ENCODE measurements at regions not wholly inside any gene's neighbourhood (a gene's known extent, or its start where the extent isn't known, plus 50 kb on each side); places are given as distances from the start of the nearest gene placed in this dataset.

DNA sequence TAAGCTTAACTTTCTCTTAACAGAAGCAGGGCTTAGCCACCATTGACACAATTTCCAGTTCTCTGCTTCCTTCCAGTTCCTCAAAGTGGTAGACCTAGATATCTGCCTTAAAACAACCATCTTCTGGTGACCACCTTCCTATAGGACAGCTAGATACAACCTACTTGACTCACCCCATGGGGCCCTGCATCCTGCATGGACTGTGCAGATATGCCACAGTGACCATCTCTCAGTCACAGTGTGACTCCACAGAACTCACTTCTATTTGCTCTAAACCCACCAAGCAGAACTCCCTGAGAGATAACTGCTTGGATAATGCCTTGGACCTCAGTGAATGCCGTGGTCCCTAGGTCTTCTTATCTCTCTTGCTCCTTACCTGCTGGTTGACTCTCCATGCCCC lies 621.6 kb downstream of the IQCM start:
- CTCF ChIA-PET: no interaction called here
- Histone ChIP-seq H3K36me3 (ENCODE audit: control insufficient read depth in 2 of 2, insufficient read depth in 1 of 2, low read length in 2 of 2) (no peaks in the 10 kb centered on the region), H3K27ac (ENCODE audit: extremely low read depth, low read depth, low read length) (no peak overlapping the region), H3K9me3 (ENCODE audit: control insufficient read depth, insufficient read depth, low read depth, low read length) (no peaks in the 10 kb centered on the region), H3K4me3 (ENCODE audit: low read depth, low read length) (no peak overlapping the region), H3K4me1 (ENCODE audit: control insufficient read depth, insufficient read depth, low read length) (no peaks in the 10 kb centered on the region)
- no peak for TF ChIP-seq ZNF248 (tag by site-specific recombination; IDR thresholded peaks at IDR 0.05)
- TF ChIP-seq ZNF624 (tag by site-specific recombination; IDR thresholded peaks at IDR 0.05): no peak
- TF ChIP-seq ZNF239 (tag by site-specific recombination; IDR thresholded peaks at IDR 0.05): no peak
- TF ChIP-seq ZNF202 (tag by site-specific recombination; IDR thresholded peaks at IDR 0.05; ENCODE audit: borderline replicate concordance): no peak
- no peak for TF ChIP-seq KLF9 (tag by site-specific recombination; IDR thresholded peaks at IDR 0.05; ENCODE audit: low read depth)
- TF ChIP-seq ZFP41 (tag by site-specific recombination; IDR thresholded peaks at IDR 0.05; ENCODE audit: borderline replicate concordance): no peak
- TF ChIP-seq, protein P1, sequence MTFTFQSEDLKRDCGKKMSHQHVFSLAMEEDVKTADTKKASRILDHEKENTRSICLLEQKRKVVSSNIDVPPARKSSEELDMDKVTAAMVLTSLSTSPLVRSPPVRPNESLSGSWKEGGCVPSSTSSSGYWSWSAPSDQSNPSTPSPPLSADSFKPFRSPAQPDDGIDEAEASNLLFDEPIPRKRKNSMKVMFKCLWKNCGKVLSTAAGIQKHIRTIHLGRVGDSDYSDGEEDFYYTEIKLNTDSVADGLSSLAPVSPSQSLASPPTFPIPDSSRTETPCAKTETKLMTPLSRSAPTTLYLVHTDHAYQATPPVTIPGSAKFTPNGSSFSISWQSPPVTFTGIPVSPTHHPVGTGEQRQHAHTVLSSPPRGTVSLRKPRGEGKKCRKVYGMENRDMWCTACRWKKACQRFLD (tag by site-specific recombination; IDR thresholded peaks at IDR 0.05): no peak
- TF ChIP-seq GLIS2 (tag by site-specific recombination; IDR thresholded peaks at IDR 0.05): no peak
- TF ChIP-seq ZNF221 (tag by site-specific recombination; IDR thresholded peaks at IDR 0.05; ENCODE audit: borderline replicate concordance): no peak
- TF ChIP-seq, protein P2, sequence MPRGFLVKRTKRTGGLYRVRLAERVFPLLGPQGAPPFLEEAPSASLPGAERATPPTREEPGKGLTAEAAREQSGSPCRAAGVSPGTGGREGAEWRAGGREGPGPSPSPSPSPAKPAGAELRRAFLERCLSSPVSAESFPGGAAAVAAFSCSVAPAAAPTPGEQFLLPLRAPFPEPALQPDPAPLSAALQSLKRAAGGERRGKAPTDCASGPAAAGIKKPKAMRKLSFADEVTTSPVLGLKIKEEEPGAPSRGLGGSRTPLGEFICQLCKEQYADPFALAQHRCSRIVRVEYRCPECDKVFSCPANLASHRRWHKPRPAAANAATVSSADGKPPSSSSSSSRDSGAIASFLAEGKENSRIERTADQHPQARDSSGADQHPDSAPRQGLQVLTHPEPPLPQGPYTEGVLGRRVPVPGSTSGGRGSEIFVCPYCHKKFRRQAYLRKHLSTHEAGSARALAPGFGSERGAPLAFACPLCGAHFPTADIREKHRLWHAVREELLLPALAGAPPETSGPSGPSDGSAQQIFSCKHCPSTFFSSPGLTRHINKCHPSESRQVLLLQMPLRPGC (tag by site-specific recombination; IDR thresholded peaks at IDR 0.05): no peak
- POLR2A ChIA-PET: no interaction called here

DNA sequence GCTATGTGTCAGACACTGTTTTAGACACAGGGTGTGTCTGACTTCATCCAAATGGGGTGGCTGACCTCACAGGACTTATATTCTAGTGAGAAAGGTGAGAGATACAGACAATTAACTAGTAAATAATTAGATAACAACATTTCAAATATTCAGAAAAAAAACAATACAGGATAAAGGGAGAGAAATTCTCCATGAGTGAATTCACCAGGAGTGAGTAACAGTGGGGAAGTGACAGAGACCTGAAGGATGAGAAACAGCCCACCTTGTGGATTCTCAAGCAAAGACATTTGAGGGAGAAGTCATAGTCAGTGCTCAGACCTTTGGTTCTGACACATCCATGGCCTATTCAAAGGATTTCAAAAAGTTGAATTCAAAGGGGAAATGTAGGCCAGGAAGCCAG lies 627.9 kb downstream of the IQCM start:
- Histone ChIP-seq H3K4me3 (ENCODE audit: low read depth, low read length) (no peak overlapping the region), H3K4me1 (ENCODE audit: control insufficient read depth, insufficient read depth, low read length) (no peaks in the 10 kb centered on the region), H3K36me3 (ENCODE audit: control insufficient read depth in 2 of 2, insufficient read depth in 1 of 2, low read length in 2 of 2) (no peaks in the 10 kb centered on the region), H3K9me3 (ENCODE audit: control insufficient read depth, insufficient read depth, low read depth, low read length) (no peaks in the 10 kb centered on the region), H3K27ac (ENCODE audit: extremely low read depth, low read depth, low read length) (no peak overlapping the region)
- POLR2A ChIA-PET: no interaction called here
- CTCF ChIA-PET: no interaction called here
- no peak for TF ChIP-seq BCL11B (tag by site-specific recombination; IDR thresholded peaks at IDR 0.05; ENCODE audit: low read depth)
- TF ChIP-seq ZNF544 (tag by site-specific recombination; IDR thresholded peaks at IDR 0.05): no peak
- no peak for TF ChIP-seq KLF16 (tag by site-specific recombination; IDR thresholded peaks at IDR 0.05)
- TF ChIP-seq WT1 (tag by site-specific recombination; IDR thresholded peaks at IDR 0.05): no peak
- TF ChIP-seq HOXD13 (CRISPR knock-in tag; IDR thresholded peaks at IDR 0.05; ENCODE audit: borderline replicate concordance): no peak
- TF ChIP-seq, protein P3, sequence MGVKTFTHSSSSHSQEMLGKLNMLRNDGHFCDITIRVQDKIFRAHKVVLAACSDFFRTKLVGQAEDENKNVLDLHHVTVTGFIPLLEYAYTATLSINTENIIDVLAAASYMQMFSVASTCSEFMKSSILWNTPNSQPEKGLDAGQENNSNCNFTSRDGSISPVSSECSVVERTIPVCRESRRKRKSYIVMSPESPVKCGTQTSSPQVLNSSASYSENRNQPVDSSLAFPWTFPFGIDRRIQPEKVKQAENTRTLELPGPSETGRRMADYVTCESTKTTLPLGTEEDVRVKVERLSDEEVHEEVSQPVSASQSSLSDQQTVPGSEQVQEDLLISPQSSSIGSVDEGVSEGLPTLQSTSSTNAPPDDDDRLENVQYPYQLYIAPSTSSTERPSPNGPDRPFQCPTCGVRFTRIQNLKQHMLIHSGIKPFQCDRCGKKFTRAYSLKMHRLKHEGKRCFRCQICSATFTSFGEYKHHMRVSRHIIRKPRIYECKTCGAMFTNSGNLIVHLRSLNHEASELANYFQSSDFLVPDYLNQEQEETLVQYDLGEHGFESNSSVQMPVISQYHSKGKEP (tag by site-specific recombination; IDR thresholded peaks at IDR 0.05): no peak
- TF ChIP-seq ZBTB7A (tag by site-specific recombination; IDR thresholded peaks at IDR 0.05; ENCODE audit: low read depth): no peak
- TF ChIP-seq ZBTB17 (tag by site-specific recombination; IDR thresholded peaks at IDR 0.05): no peak
- no peak for TF ChIP-seq ZNF610 (tag by site-specific recombination; IDR thresholded peaks at IDR 0.05; ENCODE audit: borderline replicate concordance)
- no peak for TF ChIP-seq ZNF843 (tag by site-specific recombination; IDR thresholded peaks at IDR 0.05)
- TF ChIP-seq OVOL3 (tag by site-specific recombination; IDR thresholded peaks at IDR 0.05): no peak
- TF ChIP-seq, protein P4, sequence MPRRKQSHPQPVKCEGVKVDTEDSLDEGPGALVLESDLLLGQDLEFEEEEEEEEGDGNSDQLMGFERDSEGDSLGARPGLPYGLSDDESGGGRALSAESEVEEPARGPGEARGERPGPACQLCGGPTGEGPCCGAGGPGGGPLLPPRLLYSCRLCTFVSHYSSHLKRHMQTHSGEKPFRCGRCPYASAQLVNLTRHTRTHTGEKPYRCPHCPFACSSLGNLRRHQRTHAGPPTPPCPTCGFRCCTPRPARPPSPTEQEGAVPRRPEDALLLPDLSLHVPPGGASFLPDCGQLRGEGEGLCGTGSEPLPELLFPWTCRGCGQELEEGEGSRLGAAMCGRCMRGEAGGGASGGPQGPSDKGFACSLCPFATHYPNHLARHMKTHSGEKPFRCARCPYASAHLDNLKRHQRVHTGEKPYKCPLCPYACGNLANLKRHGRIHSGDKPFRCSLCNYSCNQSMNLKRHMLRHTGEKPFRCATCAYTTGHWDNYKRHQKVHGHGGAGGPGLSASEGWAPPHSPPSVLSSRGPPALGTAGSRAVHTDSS (tag by site-specific recombination; IDR thresholded peaks at IDR 0.05): no peak
- TF ChIP-seq KLF10 (tag by site-specific recombination; IDR thresholded peaks at IDR 0.05): no peak
- TF ChIP-seq ZNF623 (tag by site-specific recombination; IDR thresholded peaks at IDR 0.05): no peak
- TF ChIP-seq ZSCAN23 (tag by site-specific recombination; IDR thresholded peaks at IDR 0.05): no peak
